ENCODE measurements at regions not wholly inside any gene's neighbourhood (a gene's known extent, or its start where the extent isn't known, plus 50 kb on each side); places are given as distances from the start of the nearest gene placed in this dataset.
"Not testable (repeated sequence)": the region's sequence is repeated elsewhere in the genome, so short reads cannot be mapped to it uniquely, and the experiment has no call there.

DNA sequence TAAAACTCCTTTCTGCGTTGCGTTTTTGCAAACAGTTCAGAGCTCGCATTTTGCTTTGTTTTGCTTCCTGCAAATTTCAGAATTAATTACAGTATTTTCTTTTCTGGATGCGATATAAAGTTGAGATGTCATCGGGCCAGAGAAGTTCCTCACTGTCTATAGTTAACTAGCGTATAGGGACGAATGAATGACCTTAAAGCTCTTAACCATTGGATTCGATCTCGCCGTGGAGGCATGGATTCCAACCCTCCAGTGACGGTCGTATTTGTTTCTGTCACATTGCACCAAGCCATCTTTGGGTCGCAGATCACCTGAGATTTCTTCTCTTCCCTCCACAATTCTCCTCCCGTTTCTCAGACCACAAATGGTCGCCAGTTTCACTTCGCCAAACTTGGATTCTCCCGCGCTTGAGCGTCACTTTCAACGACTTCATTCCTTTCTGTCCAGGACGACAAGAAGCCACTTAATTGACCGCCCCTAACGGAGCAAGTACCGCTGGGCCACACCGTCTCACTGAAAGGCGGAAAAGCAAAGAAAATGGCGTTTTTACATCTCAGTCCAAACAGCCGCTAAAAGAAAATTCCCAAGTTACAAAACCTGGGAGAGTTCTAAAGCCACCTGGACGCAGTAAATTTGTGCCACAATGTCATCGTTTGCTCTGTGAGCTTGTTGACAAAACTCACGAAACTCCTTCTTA, 85.3 kb upstream of the ZNF184 start:
- H3K36me3 Mint-ChIP-seq (ENCODE audit: low read depth), result no peaks in the 10 kb centered on the region
- no peaks in the 10 kb centered on the region for H3K4me1 Mint-ChIP-seq
- peaks cover 87% of the 10 kb centered on the region for H3K27me3 Mint-ChIP-seq (ENCODE audit: low read depth)
- H3K27ac Mint-ChIP-seq, result no peak overlapping the region
- peaks cover 3% of the 10 kb centered on the region for H3K9me3 Mint-ChIP-seq
- TF ChIP-seq, protein P1, sequence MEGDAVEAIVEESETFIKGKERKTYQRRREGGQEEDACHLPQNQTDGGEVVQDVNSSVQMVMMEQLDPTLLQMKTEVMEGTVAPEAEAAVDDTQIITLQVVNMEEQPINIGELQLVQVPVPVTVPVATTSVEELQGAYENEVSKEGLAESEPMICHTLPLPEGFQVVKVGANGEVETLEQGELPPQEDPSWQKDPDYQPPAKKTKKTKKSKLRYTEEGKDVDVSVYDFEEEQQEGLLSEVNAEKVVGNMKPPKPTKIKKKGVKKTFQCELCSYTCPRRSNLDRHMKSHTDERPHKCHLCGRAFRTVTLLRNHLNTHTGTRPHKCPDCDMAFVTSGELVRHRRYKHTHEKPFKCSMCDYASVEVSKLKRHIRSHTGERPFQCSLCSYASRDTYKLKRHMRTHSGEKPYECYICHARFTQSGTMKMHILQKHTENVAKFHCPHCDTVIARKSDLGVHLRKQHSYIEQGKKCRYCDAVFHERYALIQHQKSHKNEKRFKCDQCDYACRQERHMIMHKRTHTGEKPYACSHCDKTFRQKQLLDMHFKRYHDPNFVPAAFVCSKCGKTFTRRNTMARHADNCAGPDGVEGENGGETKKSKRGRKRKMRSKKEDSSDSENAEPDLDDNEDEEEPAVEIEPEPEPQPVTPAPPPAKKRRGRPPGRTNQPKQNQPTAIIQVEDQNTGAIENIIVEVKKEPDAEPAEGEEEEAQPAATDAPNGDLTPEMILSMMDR (IDR thresholded peaks at IDR 0.05; ENCODE audit: unreplicated experiment in 3 of 3), result no peak
- no peak overlapping the region for H3K4me3 Mint-ChIP-seq

DNA sequence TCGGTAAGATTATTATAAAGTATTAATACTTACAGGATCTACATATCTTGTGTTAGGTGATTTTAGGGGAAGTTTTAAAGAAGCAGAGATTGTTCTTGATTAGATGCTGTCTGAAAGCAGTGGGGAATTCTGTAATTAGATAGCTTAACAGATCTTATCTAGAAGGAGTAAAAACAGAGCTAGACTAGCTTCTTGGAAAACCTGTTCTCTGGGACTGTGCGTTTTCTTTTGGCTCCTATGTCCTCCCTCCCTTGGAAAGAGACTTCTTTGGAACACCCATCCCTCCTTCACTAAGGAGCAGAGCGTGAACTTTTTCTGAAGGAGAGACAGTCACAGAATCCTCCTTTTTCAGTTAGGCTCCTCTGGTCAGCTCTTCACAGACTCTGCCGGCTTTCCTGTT, 83.5 kb upstream of the ZNF184 start:
- H3K4me3 Mint-ChIP-seq, result no peak overlapping the region
- TF ChIP-seq, protein P1 (IDR thresholded peaks at IDR 0.05; ENCODE audit: unreplicated experiment in 3 of 3), result no peak
- H3K9me3 Mint-ChIP-seq, result peaks cover 3% of the 10 kb centered on the region
- peaks cover 87% of the 10 kb centered on the region for H3K27me3 Mint-ChIP-seq (ENCODE audit: low read depth)
- no peaks in the 10 kb centered on the region for H3K36me3 Mint-ChIP-seq (ENCODE audit: low read depth)
- H3K27ac Mint-ChIP-seq, result no peak overlapping the region
- H3K4me1 Mint-ChIP-seq, result no peaks in the 10 kb centered on the region

- H3K4me3 Mint-ChIP-seq, result peak overlapping the region; percentile 60 to 82 (median 76)
These were observed 80.4 kb upstream of the ZNF184 start for GRCh38 chr6:27553123-27553904.

GRCh38 chr6:27551607-27552006, 78.7 kb upstream of the ZNF184 start:
- Mint-ChIP-seq H3K27ac (no peak overlapping the region), H3K4me3 (peak overlapping the region in 2 of 3 experiments; percentile 35 to 58), H3K9me3 (peaks cover 18% of the 10 kb centered on the region), H3K36me3 (ENCODE audit: low read depth) (no peaks in the 10 kb centered on the region), H3K27me3 (ENCODE audit: low read depth) (peaks cover 90% of the 10 kb centered on the region), H3K4me1 (peaks cover 15% of the 10 kb centered on the region)
- TF ChIP-seq, protein P1 (IDR thresholded peaks at IDR 0.05; ENCODE audit: unreplicated experiment in 3 of 3), result no peak

More at GRCh38 chr6:27553123-27553904, 80.4 kb upstream of the ZNF184 start:
- Mint-ChIP-seq H3K27me3 (ENCODE audit: low read depth) (peaks cover 90% of the 10 kb centered on the region), H3K9me3 (peaks cover 5% of the 10 kb centered on the region), H3K36me3 (ENCODE audit: low read depth) (no peaks in the 10 kb centered on the region), H3K27ac (no peak overlapping the region), H3K4me1 (peaks cover 2% of the 10 kb centered on the region)
- TF ChIP-seq, protein P1 (IDR thresholded peaks at IDR 0.05; ENCODE audit: unreplicated experiment in 3 of 3), result no peak

- no peak overlapping the region for H3K27ac Mint-ChIP-seq
- TF ChIP-seq, protein P1 (IDR thresholded peaks at IDR 0.05; ENCODE audit: unreplicated experiment in 3 of 3), result no peak
- H3K4me3 Mint-ChIP-seq, result no peak overlapping the region
- peaks cover 90% of the 10 kb centered on the region for H3K27me3 Mint-ChIP-seq (ENCODE audit: low read depth)
- peaks cover 19% of the 10 kb centered on the region for H3K9me3 Mint-ChIP-seq
- no peaks in the 10 kb centered on the region for H3K36me3 Mint-ChIP-seq (ENCODE audit: low read depth)
- peaks cover 17% of the 10 kb centered on the region for H3K4me1 Mint-ChIP-seq
These were observed 77.8 kb upstream of the ZNF184 start for GRCh38 chr6:27550692-27551091.

DNA sequence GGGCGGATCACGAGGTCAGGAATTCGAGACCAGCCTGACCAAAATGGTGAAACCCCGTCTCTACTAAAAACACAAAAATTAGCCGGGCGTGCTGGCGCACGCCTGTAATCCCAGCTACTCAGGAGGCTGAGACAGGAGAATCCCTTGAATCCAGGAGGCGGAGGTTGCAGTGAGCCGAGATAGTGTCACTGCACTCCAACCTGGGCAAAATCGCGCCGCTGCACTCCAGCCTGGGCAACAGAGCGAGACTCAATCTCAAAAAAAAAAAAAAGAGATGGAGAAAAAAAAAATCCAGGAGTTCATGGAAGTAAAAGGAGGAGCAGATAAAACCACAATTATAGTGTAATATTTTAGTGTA, 76.3 kb upstream of the ZNF184 start:
- not testable (repeated sequence) for H3K27ac Mint-ChIP-seq; H3K4me3 Mint-ChIP-seq; H3K36me3 Mint-ChIP-seq (ENCODE audit: low read depth)
- peaks cover 30% of the 10 kb centered on the region for H3K4me1 Mint-ChIP-seq
- H3K9me3 Mint-ChIP-seq, result peaks cover 19% of the 10 kb centered on the region
- peaks cover 100% of the 10 kb centered on the region for H3K27me3 Mint-ChIP-seq (ENCODE audit: low read depth)
